GM13977 (cell line): ENCODE measurements at regions not wholly inside any gene's neighbourhood (a gene's known extent, or its start where the extent isn't known, plus 50 kb on each side); places are given as distances from the start of the nearest gene placed in this dataset.

Experiments used
- DNase-seq: peaks from one replicate; pipeline ENCODE4 v3.0.0; 2012; ENCODE audit warnings: low spot score
- CTCF ChIP-seq: IDR thresholded peaks from 2 replicates; pipeline ENCODE4 v1.5.1; 2012; ENCODE audit warnings: mild to moderate bottlenecking, control low read depth; ENCODE audit not compliant: insufficient read depth; ENCODE audit errors: extremely low read depth, missing control alignments
- in situ Hi-C: fragments of 300-500 bp; cut with MboI; formaldehyde crosslinking; loops from one replicate; pipeline ENCODE4 v1.12.0; 2022; ENCODE audit warnings: low sequenced_read_pairs, low pct_unique_long_range_greater_than_20kb, mixed read lengths, inconsistent platforms; ENCODE audit not compliant: unreplicated experiment

- in situ Hi-C loops: no loop called here
- DNase-seq: no peak
- TF ChIP-seq CTCF: no peak
Observed at GRCh38 chr21:28822123-28822399, 170.6 kb downstream of the LTN1 start.

- in situ Hi-C loops: no loop called here
Observed at GRCh38 chr21:28821276-28822122, 171.2 kb downstream of the LTN1 start.

GRCh38 chr21:28818663-28819278 lies 173.9 kb downstream of the LTN1 start:
- DNase-seq: no peak
- in situ Hi-C loops: no loop called here
- TF ChIP-seq CTCF: no peak

More at GRCh38 chr21:28821276-28822122, 171.2 kb downstream of the LTN1 start:
- TF ChIP-seq CTCF: no peak
- no peak for DNase-seq

GRCh38 chr21:28817871-28818270 lies 174.8 kb downstream of the LTN1 start:
- no peak for DNase-seq
- TF ChIP-seq CTCF: no peak
- in situ Hi-C loops: no loop called here

GRCh38 chr21:28811860-28812259 lies 180.8 kb downstream of the LTN1 start:
- TF ChIP-seq CTCF: no peak
- in situ Hi-C loops: no loop called here
- no peak for DNase-seq

GRCh38 chr21:28810826-28811524 lies 181.7 kb downstream of the LTN1 start:
- no peak for DNase-seq
- in situ Hi-C loops: no loop called here
- no peak for TF ChIP-seq CTCF
